ENCODE measurements at regions not wholly inside any gene's neighbourhood (a gene's known extent, or its start where the extent isn't known, plus 50 kb on each side); places are given as distances from the start of the nearest gene placed in this dataset.

DNA sequence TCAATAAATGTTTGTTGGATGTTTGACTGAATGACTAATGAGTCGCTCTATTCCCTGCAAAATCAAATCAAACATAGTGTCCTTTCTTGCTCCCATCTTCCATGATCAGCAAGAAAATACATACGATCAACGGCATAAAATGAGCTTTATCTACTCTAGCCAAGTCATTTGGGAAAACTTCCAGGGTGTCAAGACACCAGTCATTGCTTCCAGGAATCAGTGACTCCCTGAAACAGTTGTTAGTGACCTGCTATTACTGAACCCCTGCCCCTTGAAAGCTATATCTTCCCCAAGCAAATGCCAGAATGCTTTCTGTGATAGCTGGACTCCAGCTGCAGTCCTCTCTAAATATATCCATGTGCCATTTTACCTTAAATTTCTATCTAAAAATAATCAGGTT is 169.5 kb upstream of the SSTR1 start:
- H3K4me1 Mint-ChIP-seq (ENCODE audit: unreplicated experiment) = no peaks in the 10 kb centered on the region
- no peaks in the 10 kb centered on the region for H3K27me3 Mint-ChIP-seq
- DNase-seq (ENCODE audit: extremely low spot score, unreplicated experiment) = no peak
- TF ChIP-seq, protein P1, sequence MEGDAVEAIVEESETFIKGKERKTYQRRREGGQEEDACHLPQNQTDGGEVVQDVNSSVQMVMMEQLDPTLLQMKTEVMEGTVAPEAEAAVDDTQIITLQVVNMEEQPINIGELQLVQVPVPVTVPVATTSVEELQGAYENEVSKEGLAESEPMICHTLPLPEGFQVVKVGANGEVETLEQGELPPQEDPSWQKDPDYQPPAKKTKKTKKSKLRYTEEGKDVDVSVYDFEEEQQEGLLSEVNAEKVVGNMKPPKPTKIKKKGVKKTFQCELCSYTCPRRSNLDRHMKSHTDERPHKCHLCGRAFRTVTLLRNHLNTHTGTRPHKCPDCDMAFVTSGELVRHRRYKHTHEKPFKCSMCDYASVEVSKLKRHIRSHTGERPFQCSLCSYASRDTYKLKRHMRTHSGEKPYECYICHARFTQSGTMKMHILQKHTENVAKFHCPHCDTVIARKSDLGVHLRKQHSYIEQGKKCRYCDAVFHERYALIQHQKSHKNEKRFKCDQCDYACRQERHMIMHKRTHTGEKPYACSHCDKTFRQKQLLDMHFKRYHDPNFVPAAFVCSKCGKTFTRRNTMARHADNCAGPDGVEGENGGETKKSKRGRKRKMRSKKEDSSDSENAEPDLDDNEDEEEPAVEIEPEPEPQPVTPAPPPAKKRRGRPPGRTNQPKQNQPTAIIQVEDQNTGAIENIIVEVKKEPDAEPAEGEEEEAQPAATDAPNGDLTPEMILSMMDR (conservative IDR thresholded peaks at IDR 0.05) = no peak
- no peak overlapping the region for H3K4me3 Mint-ChIP-seq
- H3K36me3 Mint-ChIP-seq = no peaks in the 10 kb centered on the region
- H3K9me3 Mint-ChIP-seq = no peaks in the 10 kb centered on the region
- H3K27ac Mint-ChIP-seq = no peak overlapping the region

DNA sequence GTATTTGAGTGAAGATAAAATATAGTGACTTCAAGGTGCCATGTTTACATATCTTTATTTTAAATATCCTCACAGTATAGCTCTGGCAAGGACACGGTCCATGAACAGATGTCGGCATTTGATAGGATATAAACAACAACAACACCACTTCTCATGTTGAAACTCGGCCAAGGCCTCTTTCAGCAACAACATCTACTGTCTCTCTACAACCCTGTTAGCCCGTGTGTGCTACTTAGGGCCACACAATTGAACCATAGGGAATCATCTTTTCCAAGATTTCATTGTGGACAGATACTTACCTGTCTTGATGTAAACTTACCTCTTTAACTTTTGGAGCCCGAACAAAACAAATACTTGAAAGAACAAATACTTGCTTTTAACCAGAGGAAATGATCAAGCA is 168.7 kb upstream of the SSTR1 start:
- no peaks in the 10 kb centered on the region for H3K27me3 Mint-ChIP-seq
- no peaks in the 10 kb centered on the region for H3K36me3 Mint-ChIP-seq
- no peak overlapping the region for H3K27ac Mint-ChIP-seq
- no peak overlapping the region for H3K4me3 Mint-ChIP-seq
- H3K9me3 Mint-ChIP-seq = no peaks in the 10 kb centered on the region
- DNase-seq (ENCODE audit: extremely low spot score, unreplicated experiment) = no peak
- no peaks in the 10 kb centered on the region for H3K4me1 Mint-ChIP-seq (ENCODE audit: unreplicated experiment)
- TF ChIP-seq, protein P1 (conservative IDR thresholded peaks at IDR 0.05) = no peak

DNA sequence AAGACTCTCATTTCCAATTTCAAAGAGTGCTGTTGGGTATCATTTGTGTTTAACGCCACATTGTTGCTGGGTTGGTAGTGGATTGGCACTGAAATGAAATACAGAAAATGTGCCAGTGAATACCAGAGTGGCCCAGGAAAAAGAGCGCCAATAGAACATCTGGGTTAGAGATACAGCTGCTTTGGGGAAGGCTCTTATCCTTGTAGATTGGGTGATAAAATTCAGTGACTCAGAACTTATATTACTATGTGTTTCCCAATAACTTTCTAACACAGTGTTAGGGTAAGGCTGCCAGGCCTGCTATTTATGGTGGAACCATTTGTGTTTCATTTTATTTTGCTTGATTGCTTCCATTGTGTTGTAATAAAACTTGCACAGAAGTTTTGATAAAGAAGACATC is 168.2 kb upstream of the SSTR1 start:
- Mint-ChIP-seq H3K27me3 (no peaks in the 10 kb centered on the region), H3K27ac (no peak overlapping the region), H3K9me3 (no peaks in the 10 kb centered on the region), H3K4me3 (no peak overlapping the region), H3K4me1 (ENCODE audit: unreplicated experiment) (no peaks in the 10 kb centered on the region), H3K36me3 (no peaks in the 10 kb centered on the region)
- no peak for DNase-seq (ENCODE audit: extremely low spot score, unreplicated experiment)
- TF ChIP-seq, protein P1 (conservative IDR thresholded peaks at IDR 0.05) = no peak

DNA sequence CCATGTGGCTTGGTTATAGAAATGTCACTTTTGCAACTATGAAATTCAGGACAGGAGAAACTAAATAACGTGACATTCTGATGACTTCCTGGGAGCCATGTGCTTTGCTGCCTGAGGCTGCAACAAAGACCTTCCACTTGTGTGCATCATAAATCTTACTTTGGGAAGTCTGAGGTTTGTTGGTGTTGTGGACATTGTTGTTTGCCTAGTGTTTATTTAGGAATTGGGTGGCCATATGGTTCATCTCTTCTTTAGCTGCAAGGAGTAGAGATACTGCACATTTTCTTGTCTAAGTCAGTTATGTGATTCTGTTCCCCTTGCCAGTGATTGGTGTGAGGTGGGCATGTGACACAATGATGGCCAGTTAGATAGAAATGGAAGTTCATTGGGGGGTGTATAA is 167.3 kb upstream of the SSTR1 start:
- Mint-ChIP-seq H3K4me3 (no peak overlapping the region), H3K4me1 (ENCODE audit: unreplicated experiment) (no peaks in the 10 kb centered on the region), H3K27ac (no peak overlapping the region), H3K9me3 (no peaks in the 10 kb centered on the region), H3K27me3 (no peaks in the 10 kb centered on the region), H3K36me3 (no peaks in the 10 kb centered on the region)
- TF ChIP-seq, protein P1 (conservative IDR thresholded peaks at IDR 0.05) = no peak
- no peak for DNase-seq (ENCODE audit: extremely low spot score, unreplicated experiment)

DNA sequence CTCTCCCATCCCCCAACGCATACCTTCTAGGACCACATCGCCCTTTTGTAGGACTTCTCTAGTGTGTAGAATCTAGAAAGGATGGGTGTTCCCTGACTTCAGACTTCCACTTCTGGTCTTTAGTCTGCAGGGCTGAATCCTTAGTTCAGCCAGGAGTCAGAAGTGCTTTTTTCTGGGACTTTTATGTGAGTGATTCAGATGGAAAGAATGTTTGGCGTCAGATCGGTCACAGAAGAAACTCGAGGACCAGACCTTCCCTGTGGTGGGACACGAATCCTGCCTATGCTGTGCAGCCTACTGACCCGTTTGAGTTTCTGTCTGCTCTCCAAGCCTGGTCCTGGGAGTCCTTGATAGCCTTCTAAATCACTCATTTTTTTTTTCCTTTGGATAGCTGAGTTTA is 165.4 kb upstream of the SSTR1 start:
- Mint-ChIP-seq H3K9me3 (no peaks in the 10 kb centered on the region), H3K27ac (no peak overlapping the region), H3K36me3 (no peaks in the 10 kb centered on the region), H3K27me3 (no peaks in the 10 kb centered on the region), H3K4me1 (ENCODE audit: unreplicated experiment) (no peaks in the 10 kb centered on the region), H3K4me3 (no peak overlapping the region)
- TF ChIP-seq, protein P1 (conservative IDR thresholded peaks at IDR 0.05) = no peak
- no peak for DNase-seq (ENCODE audit: extremely low spot score, unreplicated experiment)

DNA sequence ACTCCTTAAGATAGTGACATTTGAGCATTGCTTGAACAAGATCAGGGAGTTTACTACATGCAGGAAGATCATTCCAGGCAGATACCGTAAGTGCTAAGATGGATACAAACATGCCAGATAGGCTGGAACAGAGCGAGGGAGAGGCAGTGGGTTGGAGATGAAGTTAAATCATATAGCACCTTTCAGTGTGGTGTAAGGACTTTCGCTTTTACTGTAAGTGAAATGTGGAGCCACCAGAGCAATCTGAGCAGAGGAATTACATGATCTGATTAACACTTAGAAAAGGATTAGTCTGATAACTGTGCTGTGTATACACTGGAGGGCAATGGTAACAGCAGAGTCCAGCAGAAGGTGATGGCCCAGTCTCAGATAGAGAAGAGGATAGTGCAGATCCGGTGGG is 163.0 kb upstream of the SSTR1 start:
- H3K36me3 Mint-ChIP-seq = no peaks in the 10 kb centered on the region
- no peak overlapping the region for H3K4me3 Mint-ChIP-seq
- no peak overlapping the region for H3K27ac Mint-ChIP-seq
- H3K9me3 Mint-ChIP-seq = no peaks in the 10 kb centered on the region
- H3K27me3 Mint-ChIP-seq = peaks cover 3% of the 10 kb centered on the region
- DNase-seq (ENCODE audit: extremely low spot score, unreplicated experiment) = no peak
- TF ChIP-seq, protein P1 (conservative IDR thresholded peaks at IDR 0.05) = no peak
- no peaks in the 10 kb centered on the region for H3K4me1 Mint-ChIP-seq (ENCODE audit: unreplicated experiment)

All from type B pancreatic cell (in vitro differentiated cells).